ENCODE measurements at regions not wholly inside any gene's neighbourhood (a gene's known extent, or its start where the extent isn't known, plus 50 kb on each side); places are given as distances from the start of the nearest gene placed in this dataset.
"Not testable (repeated sequence)": the region's sequence is repeated elsewhere in the genome, so short reads cannot be mapped to it uniquely, and the experiment has no call there.

GRCh38 chr16:13471036-13471435, 448.9 kb upstream of the ERCC4 start:
- no peak for DNase-seq

- DNase-seq, result no peak
Measured at GRCh38 chr16:13478991-13479390, 441.0 kb upstream of the ERCC4 start.

DNA sequence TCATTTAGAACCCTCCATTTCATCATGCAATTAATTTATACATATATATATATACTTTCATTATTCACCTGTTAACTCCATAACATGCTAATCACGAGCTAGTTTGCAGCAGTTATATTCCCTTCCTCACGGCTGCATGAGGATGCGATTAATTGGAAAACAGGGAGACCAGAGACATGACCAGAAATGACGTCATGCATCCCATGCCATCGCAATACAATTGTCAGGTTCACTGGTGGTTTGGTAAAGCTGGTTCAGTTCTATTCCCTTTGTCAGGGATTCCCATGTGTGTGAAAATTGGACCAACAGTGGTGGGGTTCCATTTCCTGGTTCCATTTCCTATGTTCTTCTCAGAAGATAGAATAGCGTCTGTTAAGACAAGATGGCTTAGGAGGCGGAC, 440.4 kb upstream of the ERCC4 start:
- DNase-seq, result no peak

DNA sequence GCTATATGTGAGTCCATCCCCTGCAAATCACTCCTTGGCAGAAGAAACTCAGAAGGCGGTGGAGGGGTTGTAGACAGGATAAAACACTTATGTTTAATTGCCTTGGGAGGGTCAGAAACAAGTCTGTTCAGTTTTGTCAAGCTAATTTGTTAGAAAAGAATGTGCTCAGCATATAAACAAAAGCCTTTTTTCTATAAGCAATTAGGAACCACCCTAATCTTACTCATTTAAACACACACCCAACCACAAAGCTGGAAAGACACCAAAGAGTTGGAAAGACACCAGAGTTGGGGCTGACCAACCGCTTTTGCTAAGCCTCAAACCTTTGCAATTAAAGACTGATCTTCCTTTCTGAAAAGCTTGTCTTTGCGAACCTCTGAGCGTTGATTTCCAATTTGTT, 439.2 kb upstream of the ERCC4 start:
- DNase-seq, result no peak

DNA sequence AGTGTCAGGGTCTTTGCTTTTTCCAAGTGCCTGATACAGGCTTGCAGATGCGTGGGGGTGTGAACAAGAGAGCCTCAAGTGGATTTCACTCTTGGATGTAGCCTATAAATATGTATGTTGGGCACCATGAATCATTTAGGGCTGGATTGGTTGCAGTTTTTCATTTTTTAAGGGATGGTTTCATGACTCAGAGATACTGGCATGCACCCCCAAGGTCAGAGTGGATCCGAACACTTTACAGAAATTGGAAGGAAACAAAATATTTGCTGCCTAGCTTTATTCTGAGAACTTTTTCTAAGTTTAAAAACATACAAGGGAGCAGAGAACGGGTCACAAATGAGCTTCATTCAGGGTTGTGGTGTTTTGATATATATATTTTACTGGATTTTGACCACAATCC, 436.8 kb upstream of the ERCC4 start:
- DNase-seq, result no peak

GRCh38 chr16:13489416-13489815, 430.5 kb upstream of the ERCC4 start:
- DNase-seq, result not testable (repeated sequence)

GRCh38 chr16:13492046-13492445, 427.9 kb upstream of the ERCC4 start:
- no peak for DNase-seq

DNA sequence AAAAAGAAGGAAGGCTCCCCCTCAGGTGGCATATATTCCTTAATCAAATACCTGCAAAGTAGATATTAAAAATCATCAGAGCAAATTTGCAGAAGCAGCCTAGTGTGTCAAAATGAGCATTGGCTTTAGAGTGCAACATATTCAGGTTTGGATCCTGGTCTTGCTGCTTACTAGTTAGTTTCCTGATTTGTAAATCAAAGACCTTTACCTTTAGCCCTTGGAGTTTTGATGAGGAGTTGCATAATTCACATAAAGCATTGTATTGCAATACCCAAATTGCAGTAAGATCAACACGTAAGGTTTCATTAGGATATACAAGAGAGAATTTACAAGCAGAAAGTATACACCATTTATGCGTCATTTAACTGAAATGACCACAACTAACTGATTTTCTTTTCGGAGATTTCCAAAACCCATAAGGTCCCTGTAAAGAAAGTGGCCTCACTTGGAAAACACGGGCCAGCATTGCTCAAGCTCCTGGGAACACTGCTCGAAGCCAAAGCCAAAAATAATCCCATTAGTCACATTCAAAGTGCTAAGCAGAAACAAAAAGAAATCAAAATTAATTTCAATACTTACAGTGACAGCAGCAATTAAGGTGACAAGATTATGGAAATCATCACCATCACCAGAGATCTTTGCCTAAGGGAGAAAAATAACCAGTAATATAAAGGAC, 415.9 kb upstream of the ERCC4 start:
- no peak for DNase-seq

DNA sequence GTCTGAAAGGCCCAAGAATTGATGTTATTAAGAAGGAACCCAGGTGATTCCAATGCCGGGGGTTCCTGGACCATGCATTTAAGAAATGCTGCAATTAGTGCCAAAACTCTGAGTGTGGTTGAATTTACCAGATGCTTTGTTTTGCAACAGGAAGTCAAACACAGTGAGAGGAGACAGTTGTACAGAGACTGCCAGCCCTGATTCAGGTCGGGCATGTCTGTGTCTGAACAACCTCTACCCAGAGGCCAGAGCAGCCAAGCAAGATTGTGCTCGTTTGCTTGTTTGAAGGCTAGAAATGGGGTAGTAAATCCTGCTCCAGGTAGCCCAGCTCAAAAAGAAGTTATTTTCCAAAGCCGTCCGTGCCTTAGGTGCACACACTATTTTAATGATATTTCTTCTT, 412.4 kb upstream of the ERCC4 start:
- DNase-seq, result no peak

DNA sequence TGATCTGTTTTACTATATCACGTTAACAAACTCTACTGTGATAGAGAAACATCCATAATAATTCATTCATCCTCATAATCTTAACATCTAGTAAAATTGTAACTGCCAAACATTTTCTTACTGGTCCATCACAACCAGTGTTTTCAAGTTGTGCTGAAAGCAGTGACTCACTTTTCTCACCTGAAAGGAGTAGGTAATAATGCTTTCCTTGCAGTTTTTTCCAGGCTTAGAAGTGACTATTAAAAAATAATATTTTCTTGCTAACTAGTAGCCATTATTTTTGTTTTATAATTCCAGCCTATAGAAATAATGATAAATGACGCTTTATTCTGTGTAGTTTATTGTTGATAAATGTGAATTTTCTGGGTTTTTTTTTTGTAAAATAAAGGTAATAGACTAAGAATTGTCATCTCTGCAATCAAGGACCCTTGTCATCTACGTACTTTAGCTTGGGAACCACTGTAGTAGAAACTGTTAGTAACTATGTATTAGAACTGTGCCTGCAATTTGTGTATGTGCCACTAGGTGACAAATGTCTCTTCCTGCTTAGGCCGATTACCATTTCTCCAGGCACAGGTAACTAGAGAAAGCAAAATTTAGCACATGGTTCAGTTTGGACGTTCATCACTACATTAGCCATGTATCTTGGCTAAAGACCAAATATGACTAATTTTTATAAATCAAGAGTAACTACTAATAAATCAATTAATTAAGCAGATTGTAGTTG, 409.4 kb upstream of the ERCC4 start:
- no peak for DNase-seq

DNA sequence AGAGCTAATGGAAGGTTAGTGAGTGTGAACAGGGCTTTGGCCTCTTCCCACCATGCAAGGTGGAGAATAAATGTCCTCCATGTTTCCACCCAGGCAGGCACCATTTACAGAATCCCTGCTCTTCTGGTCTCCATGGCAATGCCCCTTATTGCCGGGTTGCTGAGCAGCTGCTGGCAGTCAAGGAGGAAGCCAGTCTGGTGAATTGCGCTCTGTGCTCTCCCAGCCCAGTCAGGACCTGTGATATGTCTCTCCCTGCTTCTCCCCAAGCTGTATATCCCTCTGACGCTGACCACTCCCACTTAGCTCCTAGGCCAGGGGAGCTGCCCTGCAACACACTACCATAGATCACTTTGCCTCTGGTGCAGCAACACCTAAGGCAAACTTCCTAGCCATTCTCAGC, 402.1 kb upstream of the ERCC4 start:
- DNase-seq, result no peak

DNA sequence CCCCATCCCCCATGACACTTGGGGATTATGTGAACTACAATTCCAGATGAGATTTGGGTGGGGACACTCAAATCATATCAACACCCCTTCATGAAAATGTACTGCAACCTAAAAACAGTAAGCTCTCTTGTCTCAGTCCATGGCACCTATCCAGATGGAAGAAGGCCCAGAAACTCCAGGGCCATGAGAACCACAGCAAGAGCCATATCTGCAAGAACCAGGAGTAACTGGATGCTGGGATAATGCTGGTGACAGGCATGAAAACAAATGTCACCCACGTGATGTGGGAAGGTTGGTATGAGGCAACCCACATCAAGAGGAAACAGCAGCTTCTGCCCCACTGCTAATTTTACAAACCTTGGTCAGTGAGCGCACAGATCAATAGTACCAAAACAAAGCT, 400.1 kb upstream of the ERCC4 start:
- no peak for DNase-seq

DNA sequence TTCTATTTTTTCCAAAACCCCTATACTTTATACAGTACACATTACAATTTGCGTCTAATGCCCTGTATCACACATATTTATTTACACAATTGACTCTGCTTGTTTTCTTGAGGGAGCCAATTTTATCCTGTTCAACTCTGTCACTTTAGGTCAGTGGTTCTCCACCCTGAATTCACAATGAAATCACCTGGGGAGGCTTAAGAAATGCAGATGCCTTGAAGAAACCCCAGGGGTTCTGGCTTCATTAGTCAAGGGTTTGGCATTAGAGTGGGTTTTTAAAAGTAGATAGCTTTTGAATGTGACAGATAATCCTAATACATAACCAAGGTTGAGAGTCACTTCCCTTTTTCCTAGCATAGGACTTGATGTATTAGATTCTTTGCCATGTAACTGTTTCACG, 398.6 kb upstream of the ERCC4 start:
- DNase-seq, result no peak

DNA sequence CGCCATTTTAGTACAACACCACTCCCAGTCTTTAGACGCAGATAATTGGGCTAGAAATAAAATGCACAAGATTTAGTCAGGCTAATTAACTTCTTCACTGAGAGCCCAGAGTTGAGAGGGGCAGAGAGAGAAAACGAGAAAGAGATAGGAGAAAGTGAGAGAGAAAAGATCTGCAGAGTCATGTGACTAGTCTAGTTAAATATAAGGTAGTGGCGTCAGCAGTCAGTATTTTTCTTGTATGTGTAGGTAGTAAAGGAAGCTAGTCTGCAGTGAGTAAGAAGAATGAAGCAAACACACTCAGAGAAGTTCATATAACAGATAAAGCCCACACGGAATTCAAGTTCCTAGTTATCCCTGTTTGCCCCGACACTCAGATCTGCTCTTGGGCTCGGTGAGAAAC, 392.6 kb upstream of the ERCC4 start:
- no peak for DNase-seq

DNA sequence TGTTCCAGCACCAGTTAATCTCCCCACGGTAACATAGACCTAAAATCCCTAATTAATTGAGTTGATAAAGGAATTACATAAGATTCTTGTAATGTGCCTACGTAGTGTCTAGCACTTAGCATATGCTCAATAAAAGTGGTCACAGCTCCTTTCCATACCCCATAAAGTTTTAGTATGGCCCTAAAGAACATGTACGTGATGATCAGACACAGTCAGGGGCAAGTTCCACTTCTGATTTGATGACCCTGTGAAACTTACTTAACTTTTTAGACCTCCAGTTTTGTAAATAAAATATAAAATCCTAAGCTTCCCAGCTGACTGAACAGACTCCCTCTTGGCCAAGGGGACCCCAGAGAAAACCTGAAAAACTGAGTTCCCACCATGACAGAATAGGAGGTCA, 391.3 kb upstream of the ERCC4 start:
- DNase-seq, result no peak

DNA sequence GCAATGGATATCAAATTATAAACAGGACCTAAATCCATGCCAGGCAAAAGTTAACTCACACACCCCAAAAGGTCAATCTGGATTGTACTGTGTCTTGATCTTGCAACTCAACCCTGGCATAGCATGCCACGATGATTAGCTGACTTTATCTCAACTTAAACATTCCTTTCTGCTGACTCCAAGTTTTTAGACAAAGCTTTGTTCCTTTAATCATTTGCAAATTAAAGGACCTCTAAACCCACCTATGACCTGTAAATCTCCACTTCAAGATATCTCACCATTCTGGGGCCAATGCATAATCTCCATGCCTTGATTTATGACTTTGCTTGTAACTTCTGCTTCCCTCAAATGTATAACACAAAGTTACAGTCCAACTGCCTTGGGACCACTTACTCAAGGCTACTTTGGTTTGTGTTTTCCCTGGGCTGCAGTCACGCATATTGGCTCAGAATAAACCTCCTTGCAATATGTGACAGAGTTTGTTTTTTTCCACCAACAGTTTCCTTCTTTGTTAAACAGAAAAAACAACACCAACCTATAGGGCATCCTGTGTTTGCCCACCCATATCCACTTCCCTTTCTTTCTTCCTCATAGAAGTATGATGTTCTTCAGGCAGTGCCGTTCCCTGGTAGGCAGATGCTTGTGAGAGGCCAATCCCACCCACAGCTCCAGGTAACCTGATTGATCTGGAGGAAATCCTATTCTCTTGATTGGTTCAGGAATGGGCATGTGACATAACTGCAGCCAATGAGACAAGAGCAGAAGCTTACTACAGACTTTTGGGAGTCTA, 390.6 kb upstream of the ERCC4 start:
- no peak for DNase-seq

- DNase-seq, result no peak
Measured at GRCh38 chr16:13540771-13541170, 379.2 kb upstream of the ERCC4 start.

DNA sequence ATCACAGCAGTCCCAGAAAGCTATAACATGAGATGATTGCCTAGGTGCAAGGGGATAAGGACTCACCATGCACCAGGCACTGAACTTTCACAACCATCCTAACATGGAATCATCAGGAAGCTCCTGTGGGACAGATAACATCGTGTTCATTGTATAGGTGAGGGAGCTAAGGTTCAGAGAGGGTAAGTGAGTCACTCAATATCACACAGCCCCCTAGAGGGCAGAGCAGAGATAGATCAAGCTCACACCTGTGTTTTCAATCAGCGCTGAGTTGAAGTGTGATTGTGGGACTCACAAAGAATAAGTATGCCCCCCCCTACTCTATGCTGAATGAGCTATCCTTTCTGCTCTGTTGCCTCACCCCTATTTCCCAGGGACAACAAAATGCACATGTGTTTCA, 377.7 kb upstream of the ERCC4 start:
- DNase-seq, result no peak

DNA sequence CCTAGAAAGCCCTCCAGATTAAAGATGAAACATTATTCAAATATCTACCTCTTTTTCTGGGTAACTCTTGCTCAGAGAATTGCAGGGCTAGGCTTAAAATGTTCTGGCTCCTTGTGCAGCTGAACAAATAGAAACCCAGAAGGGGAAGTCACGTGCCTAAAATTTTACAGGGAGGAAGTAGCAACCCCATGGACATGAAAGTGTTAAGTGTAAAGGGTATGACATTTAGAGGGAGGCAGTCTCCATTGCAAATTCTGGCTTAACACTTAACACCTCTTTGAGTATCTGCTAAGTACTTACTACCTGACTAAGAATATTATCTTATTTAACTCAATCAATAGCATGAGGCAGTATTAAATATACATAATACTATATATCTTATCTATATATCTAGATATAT, 376.1 kb upstream of the ERCC4 start:
- DNase-seq, result no peak

- no peak for DNase-seq
Measured at GRCh38 chr16:13545271-13545670, 374.7 kb upstream of the ERCC4 start.

- DNase-seq, result no peak
Measured at GRCh38 chr16:13550254-13550653, 369.7 kb upstream of the ERCC4 start.

DNA sequence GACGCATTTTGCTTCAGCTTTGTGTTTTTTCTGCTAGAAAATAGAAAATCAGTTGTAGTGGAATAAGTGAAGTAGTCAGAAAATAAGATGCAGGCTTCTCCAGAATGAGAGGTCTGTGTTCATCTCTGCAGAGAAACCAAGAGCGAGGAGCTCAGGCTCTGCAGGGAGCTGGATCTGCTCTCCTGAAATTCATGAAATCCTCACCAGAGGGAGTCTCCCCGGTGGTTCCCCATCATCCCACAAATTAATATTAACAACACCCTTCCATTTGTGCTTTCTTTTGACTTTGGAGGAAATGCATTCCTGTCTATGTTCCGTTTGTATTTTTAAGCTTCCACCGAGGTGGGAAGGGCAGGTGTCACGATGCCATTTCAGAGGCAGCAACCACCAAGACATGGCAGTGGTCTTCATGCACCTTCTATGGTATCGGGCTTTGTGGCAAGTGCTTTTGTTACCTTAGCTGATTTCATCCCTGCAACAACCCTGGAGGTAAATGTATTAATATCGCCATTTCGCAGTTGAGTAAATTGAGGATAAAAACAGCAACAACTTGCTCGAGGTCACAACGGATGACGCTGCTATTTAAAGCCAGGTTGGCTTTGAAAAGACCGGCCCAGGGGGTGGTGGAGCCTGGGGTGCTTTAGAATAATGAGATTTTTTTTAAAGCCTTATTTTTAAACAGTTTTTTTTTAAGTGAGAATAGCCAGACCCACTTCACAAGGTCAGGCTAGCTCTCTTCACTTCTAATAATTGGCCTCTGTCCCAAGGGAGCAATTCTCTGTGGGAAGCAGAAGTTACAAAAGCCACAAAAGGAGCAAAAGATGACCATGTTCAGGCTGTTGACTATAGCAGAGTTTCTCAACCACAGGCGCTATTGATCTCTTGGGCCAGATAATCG, 367.6 kb upstream of the ERCC4 start:
- DNase-seq, result no peak

- no peak for DNase-seq
Measured at GRCh38 chr16:13552960-13553257, 367.0 kb upstream of the ERCC4 start.

Measured in right kidney (tissue), 1 donor.